ENCODE measurements at regions not wholly inside any gene's neighbourhood (a gene's known extent, or its start where the extent isn't known, plus 50 kb on each side); places are given as distances from the start of the nearest gene placed in this dataset.

DNA sequence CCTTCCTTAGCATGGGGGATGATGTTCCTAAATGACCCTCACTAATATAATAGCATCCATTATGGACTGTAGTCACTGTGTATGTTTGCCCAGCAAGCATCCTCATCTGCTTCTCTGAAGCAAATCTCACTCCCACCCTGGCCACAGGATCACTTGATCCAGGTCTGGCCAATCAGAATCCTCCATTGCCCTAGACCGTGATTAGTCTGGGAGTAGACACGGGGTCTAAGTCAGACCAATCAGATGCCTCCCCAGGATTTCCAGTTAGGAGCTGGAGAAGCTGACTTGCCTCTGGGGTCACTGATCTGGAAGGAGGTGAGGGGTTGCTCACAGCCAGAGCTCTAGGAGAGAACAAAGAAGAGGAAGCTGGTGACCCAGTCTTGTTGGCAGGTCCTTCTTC lies 153.9 kb downstream of the DHX35 start:
- Histone ChIP-seq H3K27ac (ENCODE audit: low read depth, low read length) (no peak overlapping the region), H3K14ac (ENCODE audit: insufficient read length) (no peak overlapping the region), H3K36me3 (ENCODE audit: control insufficient read depth in 2 of 4, insufficient read depth in 4 of 4, low read length in 3 of 4) (no peaks in the 10 kb centered on the region), H3K23me2 (ENCODE audit: low read depth, low read length) (no peaks in the 10 kb centered on the region; the same call in 1 of the 2 replicates), H4K20me1 (replicated peaks in 1 of 2; ENCODE audit: control insufficient read depth in 1 of 2, insufficient read depth in 2 of 2, low read length in 2 of 2) (no peaks in the 10 kb centered on the region), H3K79me1 (ENCODE audit: low read depth, low read length) (no peaks in the 10 kb centered on the region), H3K18ac (ENCODE audit: extremely low read depth, low read length) (no peak overlapping the region), H3K4me3 (ENCODE audit: extremely low read depth in 1 of 4, insufficient read depth in 2 of 4, low read depth in 3 of 4, low read length in 4 of 4) (no peak overlapping the region), H2AFZ (ENCODE audit: low read length) (no peak overlapping the region), H4K91ac (replicated peaks; ENCODE audit: insufficient read length, low read length) (no peak overlapping the region), H3K23ac (ENCODE audit: insufficient read length) (no peak overlapping the region), H3K4me2 (ENCODE audit: insufficient read depth in 1 of 2, low read depth in 2 of 2, low read length in 2 of 2) (no peak overlapping the region), H2BK15ac (ENCODE audit: low read length) (no peak overlapping the region), H4K5ac (ENCODE audit: insufficient read length, low read depth, low read length) (no peak overlapping the region), H2BK120ac (replicated peaks; ENCODE audit: low read depth, low read length) (no peak overlapping the region), H3K9me3 (ENCODE audit: insufficient read depth in 2 of 2, low read depth in 1 of 2, low read length in 1 of 2) (peaks cover 0 to 5% of the 10 kb centered on the region in 2 experiments; a peak in 1 of 4 replicates), H4K8ac (ENCODE audit: extremely low read depth, insufficient read depth, low read length) (no peak overlapping the region), H2AK5ac (ENCODE audit: low read depth, low read length) (no peak overlapping the region), H3K56ac (replicated peaks; ENCODE audit: insufficient read length, low read depth, low read length) (no peak overlapping the region), H2BK5ac (ENCODE audit: low read depth, low read length) (no peak overlapping the region), H3K79me2 (ENCODE audit: control insufficient read depth in 1 of 2, insufficient read depth in 2 of 2, low read length in 2 of 2) (no peaks in the 10 kb centered on the region), H3K9ac (replicated peaks in 1 of 4; ENCODE audit: extremely low read depth in 1 of 4, low read depth in 3 of 4, low read length in 3 of 4) (no peak overlapping the region), H2BK12ac (ENCODE audit: low read depth, low read length) (no peak overlapping the region), H3K27me3 (replicated peaks in 1 of 4; ENCODE audit: control insufficient read depth in 3 of 4, extremely low read depth in 1 of 4, insufficient read depth in 3 of 4, low read length in 3 of 4) (peaks cover 0 to 4% (median under 1%) of the 10 kb centered on the region in 4 experiments; a peak in 2 of 7 replicates), H3K4ac (replicated peaks; ENCODE audit: insufficient read length, low read depth, low read length) (no peak overlapping the region), H2BK20ac (ENCODE audit: low read length) (no peak overlapping the region), H3K4me1 (replicated peaks in 1 of 4; ENCODE audit: control insufficient read depth in 3 of 4, insufficient read depth in 4 of 4, low read length in 3 of 4) (peaks cover 0 to 3% (median under 1%) of the 10 kb centered on the region in 4 experiments; a peak in 3 of 7 replicates)
- 100% methylated on average over 2 of the region's 2 CpGs; no CpG with 5 or more reads in 1 of the 2 experiments for whole genome bisulfite sequencing, 2 experiments (ENCODE audit: extremely low coverage in 1 of 2, insufficient coverage in 1 of 2, insufficient read length in 1 of 2, insufficient replicate concordance in 2 of 2, low coverage in 1 of 2, low lambda C conversion rate in 2 of 2, missing lambda C conversion rate in 1 of 2)
- POLR2A ChIA-PET (ENCODE audit: partially characterized antibody): no interaction called here
- no peak for TF ChIP-seq YY1 (IDR thresholded peaks at IDR 0.05; ENCODE audit: low read depth, low read length)
- TF ChIP-seq ZNF274 (IDR thresholded peaks at IDR 0.05; ENCODE audit: borderline replicate concordance, extremely low read depth, low read length): no peak
- no peak for TF ChIP-seq MAFK (IDR thresholded peaks at IDR 0.05; ENCODE audit: low read depth, low read length)
- CTCF ChIA-PET (ENCODE audit: partially characterized antibody): interaction anchor here (0.5 to 6.7 kb wide), 4 partner anchors 50 to 1397 kb away, joined by 3 to 100 read pairs (median 3); no protein-coding TSS in a partner anchor
- no peak for DNase-seq (ENCODE audit: low read depth in 1 of 2, low spot score in 2 of 2)
- FAIRE-seq: no peak
